ENCODE measurements at regions not wholly inside any gene's neighbourhood (a gene's known extent, or its start where the extent isn't known, plus 50 kb on each side); places are given as distances from the start of the nearest gene placed in this dataset.

- TF ChIP-seq CTCF (IDR thresholded peaks at IDR 0.05) (no peak), POLR2A (IDR thresholded peaks at IDR 0.05) (no peak)
These were observed 92.9 kb upstream of the ZSWIM2 start for GRCh38 chr2:186941853-186942252.

All from body of pancreas (tissue), 4 donors.